Stimulated activated CD4-positive, alpha-beta T cell treated with anti-CD3 and anti-CD28 coated beads, Interleukin-12 subunit alpha, Interleukin-12 subunit beta, amount 100 ng/mL, for 4 hours (primary cell): ENCODE measurements at regions not wholly inside any gene's neighbourhood (a gene's known extent, or its start where the extent isn't known, plus 50 kb on each side); places are given as distances from the start of the nearest gene placed in this dataset.

ENCODE experiments used
- DNase-seq: peaks from one replicate; pipeline ENCODE4 v3.0.0-alpha.2; 2020

- DNase-seq = no peak
Measured at GRCh38 chr13:26965952-26966700, 205.5 kb downstream of the USP12 start.

GRCh38 chr13:26964278-26965250 is 204.0 kb upstream of the GPR12 start:
- no peak for DNase-seq

GRCh38 chr13:26962671-26963070 is 202.1 kb upstream of the GPR12 start:
- DNase-seq = no peak

- no peak for DNase-seq
Measured at GRCh38 chr13:26961890-26962615, 201.5 kb upstream of the GPR12 start.

- DNase-seq = no peak
Measured at GRCh38 chr13:26957182-26957581, 196.6 kb upstream of the GPR12 start.

GRCh38 chr13:26956522-26957142 is 196.0 kb upstream of the GPR12 start:
- no peak for DNase-seq

- no peak for DNase-seq
Measured at GRCh38 chr13:26954976-26955375, 194.4 kb upstream of the GPR12 start.

- no peak for DNase-seq
Measured at GRCh38 chr13:26953291-26953690, 192.7 kb upstream of the GPR12 start.

GRCh38 chr13:26952551-26953143 is 192.1 kb upstream of the GPR12 start:
- no peak for DNase-seq

GRCh38 chr13:26951581-26952177 is 191.1 kb upstream of the GPR12 start:
- no peak for DNase-seq

- DNase-seq = no peak
Measured at GRCh38 chr13:26950968-26951367, 190.4 kb upstream of the GPR12 start.

- no peak for DNase-seq
Measured at GRCh38 chr13:26950546-26950945, 190.0 kb upstream of the GPR12 start.

- no peak for DNase-seq
Measured at GRCh38 chr13:26949701-26950502, 189.3 kb upstream of the GPR12 start.

- no peak for DNase-seq
Measured at GRCh38 chr13:26948353-26948752, 187.8 kb upstream of the GPR12 start.

- DNase-seq = no peak
Measured at GRCh38 chr13:26946684-26947343, 186.2 kb upstream of the GPR12 start.

- no peak for DNase-seq
Measured at GRCh38 chr13:26943748-26944147, 183.2 kb upstream of the GPR12 start.

GRCh38 chr13:26942184-26942583 is 181.6 kb upstream of the GPR12 start:
- DNase-seq = no peak

GRCh38 chr13:26941345-26942174 is 181.0 kb upstream of the GPR12 start:
- DNase-seq = no peak

- DNase-seq = no peak
Measured at GRCh38 chr13:26934096-26934495, 173.5 kb upstream of the GPR12 start.

GRCh38 chr13:26932465-26932864 is 171.9 kb upstream of the GPR12 start:
- no peak for DNase-seq
